GM19023 (cell line): ENCODE measurements at regions not wholly inside any gene's neighbourhood (a gene's known extent, or its start where the extent isn't known, plus 50 kb on each side); places are given as distances from the start of the nearest gene placed in this dataset.
"Not testable (repeated sequence)": the region's sequence is repeated elsewhere in the genome, so short reads cannot be mapped to it uniquely, and the experiment has no call there.

Source experiments
- ATAC-seq: cut with Tn5 transposase; IDR thresholded peaks from one replicate; pipeline ENCODE4 v1.9.1; 2021; ENCODE audit warnings: mild to moderate bottlenecking, moderate library complexity; ENCODE audit not compliant: unreplicated experiment

DNA sequence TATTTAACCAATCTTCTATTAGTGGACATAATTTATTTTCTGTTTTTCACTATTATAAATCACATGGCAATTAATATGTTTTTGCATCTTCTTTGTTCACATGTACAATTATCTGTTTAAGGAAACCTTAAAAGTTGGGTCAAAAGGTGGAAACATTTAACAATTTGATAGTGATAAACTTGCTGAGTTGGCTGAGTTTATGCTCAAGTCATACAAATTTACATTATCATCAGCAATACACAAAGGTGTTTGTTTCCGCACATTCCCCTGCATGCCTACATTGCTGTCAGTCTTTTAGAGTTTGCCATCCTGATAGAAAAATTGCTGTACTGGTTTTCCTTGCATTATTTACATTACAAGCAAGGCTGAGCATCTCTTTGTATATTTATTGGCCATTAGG is 139.5 kb downstream of the KCNRG start:
- ATAC-seq = no peak

DNA sequence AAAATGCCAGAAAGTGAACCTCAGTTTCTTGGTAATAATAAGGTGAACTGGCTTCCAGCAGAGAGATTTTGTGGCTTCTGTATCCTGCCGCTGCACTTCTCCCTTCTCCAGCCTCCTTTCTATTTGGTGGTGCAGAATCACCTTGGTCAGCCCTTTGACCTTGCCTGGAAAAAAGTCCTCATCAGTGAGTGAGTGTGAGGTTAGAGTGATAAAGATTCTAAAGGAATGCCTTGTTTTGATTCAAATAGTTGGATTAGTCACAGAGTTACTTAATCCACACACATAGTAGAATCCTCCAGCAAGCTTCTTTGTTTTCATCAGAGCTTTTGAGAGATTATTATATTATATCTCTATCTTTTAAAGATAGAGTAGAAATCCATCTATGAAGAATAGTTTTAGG is 140.9 kb downstream of the KCNRG start:
- no peak for ATAC-seq

- no peak for ATAC-seq
Measured at GRCh38 chr13:50156561-50157127, 141.4 kb downstream of the KCNRG start.

DNA sequence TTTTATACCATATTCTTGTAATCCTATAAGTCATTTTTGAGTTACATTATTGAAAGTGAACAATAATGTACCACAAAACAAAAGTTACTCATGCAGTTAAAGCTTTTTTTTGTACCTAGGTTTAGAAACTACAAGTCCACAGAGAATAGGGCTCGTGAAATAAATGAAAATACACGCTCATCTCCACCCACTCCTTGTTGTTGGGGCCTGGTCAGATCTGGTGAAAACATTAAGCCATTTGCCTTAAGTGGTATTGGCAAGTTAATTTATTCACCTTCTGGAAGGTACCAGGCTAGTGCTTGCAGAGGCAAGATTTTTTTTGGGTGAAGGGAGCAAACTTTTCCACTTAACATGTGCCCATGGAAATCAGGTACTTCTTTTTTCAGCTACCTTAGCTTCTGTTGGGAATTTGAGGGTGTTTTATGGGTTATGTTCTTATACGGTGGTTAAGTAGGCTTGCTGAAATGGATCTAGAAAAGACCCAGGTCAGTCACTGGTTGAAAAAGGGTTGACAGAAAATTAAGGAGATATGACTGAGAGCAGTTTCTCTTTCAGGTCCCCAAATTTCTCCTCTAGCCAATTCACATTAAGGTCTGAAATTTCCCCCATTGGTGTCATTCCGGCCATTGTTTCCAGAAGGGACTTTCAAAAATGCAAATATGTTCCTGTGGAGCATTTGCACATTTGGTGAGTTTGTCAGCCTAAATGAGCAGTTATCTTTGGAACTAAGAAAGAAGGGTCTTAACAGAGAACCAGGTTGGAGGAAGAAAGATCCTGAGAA is 143.3 kb downstream of the KCNRG start:
- no peak for ATAC-seq

GRCh38 chr13:50159607-50160006 is 144.4 kb downstream of the KCNRG start:
- no peak for ATAC-seq

DNA sequence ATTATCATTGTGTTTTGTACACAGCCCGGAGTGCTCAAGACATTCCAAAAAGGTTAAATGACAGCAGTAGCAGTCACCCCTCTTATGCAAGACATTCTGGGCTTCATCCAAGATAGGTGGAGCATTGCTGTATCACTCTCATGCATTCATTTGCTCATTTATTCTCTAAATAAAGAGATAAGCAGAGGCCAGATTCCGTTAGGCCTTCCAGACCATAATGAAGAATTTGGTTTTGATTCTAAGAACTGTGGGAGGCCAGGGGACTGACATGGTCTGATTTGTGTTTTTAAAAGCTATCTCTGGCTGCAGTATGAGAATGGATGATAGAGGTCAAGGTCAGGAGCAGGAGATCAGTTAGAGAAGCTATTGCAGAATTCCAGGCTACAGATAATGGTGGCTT is 145.8 kb downstream of the KCNRG start:
- no peak for ATAC-seq

DNA sequence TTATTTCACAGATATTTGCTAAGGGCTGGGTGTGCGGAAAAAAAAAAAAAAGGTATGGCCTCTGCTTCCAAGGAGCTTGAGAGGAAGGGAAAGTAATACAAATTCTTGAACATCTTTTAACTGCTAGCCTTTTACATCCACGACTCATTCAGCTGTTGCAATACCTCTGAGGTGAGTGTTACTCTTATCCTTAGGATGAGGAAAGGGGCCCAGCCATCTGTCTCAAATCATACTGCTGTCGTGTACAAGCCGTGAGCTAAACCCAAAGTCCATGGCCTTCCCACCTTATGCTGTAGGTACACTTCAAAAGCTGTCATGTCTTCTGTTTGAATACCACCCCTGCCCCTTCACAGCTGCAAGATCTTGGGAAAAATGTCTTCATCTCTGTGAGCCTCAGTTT is 146.8 kb downstream of the KCNRG start:
- no peak for ATAC-seq

- ATAC-seq = no peak
Measured at GRCh38 chr13:50162567-50162966, 147.3 kb downstream of the KCNRG start.

GRCh38 chr13:50167224-50167947 is 152.1 kb downstream of the KCNRG start:
- peak; percentile 66 for ATAC-seq

- no peak for ATAC-seq
Measured at GRCh38 chr13:50167967-50168366, 152.7 kb downstream of the KCNRG start.

DNA sequence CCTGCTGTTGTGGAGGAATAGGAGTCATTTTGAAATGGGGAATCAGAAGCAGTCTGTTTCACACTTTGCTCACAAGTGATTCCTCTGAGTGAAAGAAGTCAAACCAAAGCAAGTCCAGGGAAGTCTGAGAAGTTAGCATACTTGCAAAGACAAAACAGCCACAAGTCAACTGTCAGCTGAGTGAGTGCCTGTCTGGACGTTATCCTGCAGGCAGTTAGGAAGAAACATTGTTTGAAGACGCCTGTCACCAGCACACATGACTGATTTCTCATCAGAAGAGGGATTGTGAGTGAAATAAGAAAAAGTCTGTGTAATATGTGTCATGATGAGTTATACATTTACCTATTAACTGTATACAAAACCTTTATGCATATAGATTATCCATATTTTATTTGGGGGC is 153.5 kb downstream of the KCNRG start:
- no peak for ATAC-seq

DNA sequence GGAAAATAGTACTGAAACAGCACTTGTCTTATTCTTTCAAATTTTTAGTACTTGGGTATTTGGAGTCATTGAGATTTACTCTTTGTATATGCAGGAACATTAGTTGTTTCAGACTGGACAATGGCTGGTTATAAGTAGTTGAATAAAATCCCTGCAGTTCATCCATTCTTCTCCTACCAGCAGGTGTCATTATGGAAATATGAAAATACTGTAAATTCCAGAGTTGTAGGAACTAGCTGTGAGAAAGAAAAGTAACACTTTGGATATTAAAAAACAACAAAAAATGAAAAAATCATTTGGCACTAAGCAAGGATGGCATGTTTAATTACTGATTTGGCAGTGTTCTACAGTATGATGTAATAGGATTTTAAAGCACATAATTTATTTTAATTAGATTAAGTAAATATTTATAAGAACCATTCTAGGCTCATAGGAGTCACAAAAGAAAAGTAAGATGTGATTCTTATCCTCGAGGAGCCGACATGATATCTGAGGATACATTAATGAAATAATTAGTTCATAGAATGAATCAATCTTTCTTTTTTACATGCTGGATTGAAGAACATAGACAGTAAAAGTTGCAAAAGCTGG is 155.3 kb downstream of the KCNRG start:
- no peak for ATAC-seq

GRCh38 chr13:50171590-50172282 is 156.5 kb downstream of the KCNRG start:
- no peak for ATAC-seq

GRCh38 chr13:50173045-50173444 is 157.8 kb downstream of the KCNRG start:
- not testable (repeated sequence) for ATAC-seq

- no peak for ATAC-seq
Measured at GRCh38 chr13:50174630-50175029, 159.4 kb downstream of the KCNRG start.

DNA sequence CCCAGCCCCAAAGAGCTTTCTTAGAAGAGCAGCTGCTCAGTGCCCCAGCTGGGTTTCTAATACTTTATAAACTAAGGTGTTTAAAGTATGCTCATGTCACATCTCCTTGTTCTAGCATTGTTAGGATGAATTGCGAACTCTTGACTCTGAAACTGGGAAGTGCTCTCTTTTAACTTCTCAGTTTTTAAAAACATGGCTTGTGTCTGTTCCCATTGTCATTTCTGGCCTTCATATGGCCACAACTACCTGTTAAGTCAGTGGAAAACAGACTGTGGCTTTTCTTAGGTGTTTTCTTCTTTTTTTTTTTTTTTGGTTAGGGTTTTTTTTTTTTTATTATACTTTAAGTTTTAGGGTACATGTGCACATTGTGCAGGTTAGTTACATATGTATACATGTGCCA is 164.7 kb downstream of the KCNRG start:
- ATAC-seq = no peak

GRCh38 chr13:50185769-50186763 is 170.8 kb downstream of the KCNRG start:
- ATAC-seq = not testable (repeated sequence)

- ATAC-seq = no peak
Measured at GRCh38 chr13:50187352-50188029, 172.2 kb downstream of the KCNRG start.

GRCh38 chr13:50188696-50189095 is 173.5 kb downstream of the KCNRG start:
- ATAC-seq = no peak
